RCC 7860 (cell line): ENCODE measurements at regions not wholly inside any gene's neighbourhood (a gene's known extent, or its start where the extent isn't known, plus 50 kb on each side); places are given as distances from the start of the nearest gene placed in this dataset.

ENCODE experiments used
- DNase-seq: peaks from one replicate; pipeline ENCODE4 v3.0.0-alpha.2; 2015; ENCODE audit warnings: low spot score
- FAIRE-seq: peaks from 2 replicates; lab custom pipeline; 2012; peaks lifted over from hg19 to GRCh38; lab: Jason Lieb, UNC

DNA sequence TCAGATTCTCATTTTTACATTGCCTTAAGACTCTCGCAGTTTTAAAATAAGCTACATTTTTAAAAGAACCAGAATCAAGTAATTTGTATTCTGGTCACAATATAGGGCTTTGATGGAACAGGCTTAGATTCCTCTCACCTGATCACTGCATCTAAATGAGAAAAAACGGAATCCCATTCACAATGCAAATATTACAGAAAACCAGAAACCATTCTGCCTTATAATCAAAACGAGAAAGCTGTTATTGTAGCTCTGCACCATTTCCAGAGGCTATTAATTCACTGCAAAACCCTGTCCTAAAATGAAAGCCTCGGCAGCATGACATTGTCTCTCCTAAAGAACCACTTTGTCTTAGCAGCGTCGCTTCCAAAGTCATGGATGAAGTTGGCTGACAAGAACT lies 116.1 kb upstream of the ZNF366 start:
- no peak for FAIRE-seq
- DNase-seq: no peak

DNA sequence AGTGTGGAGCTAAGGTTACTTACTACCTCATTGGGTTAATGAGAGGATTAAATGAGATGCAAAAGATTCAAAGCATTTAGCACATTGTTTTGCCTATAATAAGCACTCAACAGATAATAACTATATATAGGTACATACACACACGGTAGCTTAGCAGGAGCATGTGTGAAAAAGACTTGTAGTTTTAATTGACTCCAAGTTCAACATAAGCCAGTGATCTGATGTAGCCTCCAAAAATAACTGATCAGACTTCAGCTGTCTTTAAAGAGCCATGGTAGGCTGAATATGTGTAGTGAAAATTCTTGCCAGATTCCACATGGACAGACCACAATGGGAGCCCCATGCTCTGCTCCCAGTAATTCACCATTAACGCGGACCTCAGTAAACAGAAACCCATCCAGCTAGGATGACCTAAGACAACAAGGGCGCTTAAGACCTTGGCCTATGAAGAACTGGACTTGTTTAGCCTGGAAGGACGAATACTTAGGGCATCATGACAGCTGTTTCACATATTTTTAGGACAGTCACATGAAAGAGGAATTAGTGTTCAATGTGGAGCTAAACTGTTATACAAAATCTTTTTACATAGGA lies 115.1 kb upstream of the ZNF366 start:
- FAIRE-seq: no peak
- no peak for DNase-seq

DNA sequence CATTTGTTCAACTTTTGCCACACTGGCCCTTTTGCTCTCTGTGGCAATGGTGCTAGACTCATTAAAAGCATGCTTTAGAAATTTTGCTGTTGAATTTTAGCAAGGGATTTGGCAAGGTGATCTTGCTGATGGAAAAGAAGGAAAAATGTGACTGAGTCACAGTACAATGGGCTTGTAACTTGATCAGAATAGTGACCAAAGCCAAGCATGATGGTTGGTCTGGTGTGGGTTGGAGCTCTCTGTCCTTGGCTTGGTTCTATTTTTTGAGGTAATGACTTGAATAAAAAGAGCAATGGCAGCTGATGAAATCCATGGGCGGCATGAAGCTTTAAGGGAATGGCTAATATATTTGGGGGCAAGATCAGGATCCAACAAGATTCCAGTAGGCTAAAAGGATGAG lies 114.4 kb upstream of the ZNF366 start:
- FAIRE-seq: no peak
- no peak for DNase-seq

DNA sequence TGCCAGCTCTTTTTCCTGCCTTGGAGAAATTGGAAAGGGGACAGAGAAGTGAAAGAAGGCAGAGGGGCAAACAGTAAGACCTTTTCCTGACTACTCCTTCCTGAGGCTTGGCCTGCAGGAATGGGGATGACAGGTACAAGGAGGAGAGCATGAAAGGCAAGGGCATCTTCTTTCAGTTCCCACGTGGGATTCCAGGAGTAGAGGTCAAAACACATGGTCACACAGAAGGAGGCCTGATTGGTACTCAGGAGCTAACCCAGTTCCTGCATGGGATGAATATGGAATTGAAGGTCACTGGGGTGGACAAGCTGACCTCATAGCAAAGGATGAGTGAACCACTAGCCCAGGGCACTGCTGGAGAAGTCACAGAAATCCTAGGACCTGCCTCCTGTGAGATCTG lies 112.5 kb upstream of the ZNF366 start:
- DNase-seq: no peak
- FAIRE-seq: no peak

DNA sequence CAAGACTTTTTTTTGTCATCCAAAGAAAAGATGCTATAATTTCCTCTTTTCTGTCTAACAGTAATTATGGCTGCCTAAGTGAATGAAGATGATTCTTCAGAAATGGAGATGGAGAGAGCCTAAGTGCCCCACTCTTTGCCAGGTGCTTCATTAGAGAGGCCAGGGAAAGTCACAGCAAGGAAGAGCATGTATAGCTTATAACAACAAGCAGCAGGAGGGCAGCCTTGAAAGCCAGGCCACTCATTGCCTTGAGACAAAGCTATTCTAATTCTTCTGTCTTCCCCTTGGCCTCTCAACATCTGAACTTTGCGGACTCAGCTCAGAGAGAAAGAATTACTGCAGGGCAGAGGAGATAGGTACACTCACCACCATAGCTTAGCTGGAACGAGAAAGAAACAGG lies 112.0 kb upstream of the ZNF366 start:
- FAIRE-seq: no peak
- no peak for DNase-seq

DNA sequence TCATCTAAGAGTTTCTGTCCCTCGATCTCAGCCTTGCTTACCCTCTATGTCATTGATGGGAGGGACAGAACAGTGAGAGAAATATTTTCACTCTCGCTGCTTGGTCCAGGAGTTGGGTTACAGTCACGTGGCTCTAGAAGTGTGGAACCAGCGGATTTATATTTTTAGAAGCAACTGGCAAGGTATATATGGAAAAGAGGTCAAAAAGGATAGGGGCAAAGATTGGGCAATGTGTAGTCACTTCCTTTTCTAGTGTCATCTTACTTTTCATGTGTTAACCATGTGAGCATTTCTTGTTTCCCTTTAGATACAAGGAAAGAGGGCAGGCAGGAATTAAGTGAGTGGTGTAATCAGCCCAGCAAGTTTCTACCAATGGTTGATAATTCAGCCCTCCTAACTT lies 111.5 kb upstream of the ZNF366 start:
- FAIRE-seq (no peak), DNase-seq (no peak)

DNA sequence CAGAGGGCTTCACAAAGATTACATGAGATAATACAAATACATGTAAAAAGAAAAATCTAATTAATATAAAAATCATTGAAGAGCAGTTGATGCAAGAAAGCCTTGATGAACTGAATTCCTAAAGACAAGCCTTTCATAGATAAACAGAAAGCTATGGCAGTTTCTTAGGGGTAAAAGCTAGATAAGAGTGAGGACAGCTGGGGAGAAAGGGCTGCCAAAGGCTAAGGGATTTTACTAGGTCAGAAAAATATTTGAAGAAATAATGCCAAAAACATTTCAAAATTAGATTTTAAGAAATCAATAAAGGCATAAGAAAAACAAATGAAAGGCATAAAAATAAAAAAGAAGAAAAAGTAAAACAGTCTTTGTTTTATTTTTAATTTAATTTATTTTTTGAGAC lies 107.9 kb upstream of the ZNF366 start:
- DNase-seq (no peak), FAIRE-seq (no peak)

DNA sequence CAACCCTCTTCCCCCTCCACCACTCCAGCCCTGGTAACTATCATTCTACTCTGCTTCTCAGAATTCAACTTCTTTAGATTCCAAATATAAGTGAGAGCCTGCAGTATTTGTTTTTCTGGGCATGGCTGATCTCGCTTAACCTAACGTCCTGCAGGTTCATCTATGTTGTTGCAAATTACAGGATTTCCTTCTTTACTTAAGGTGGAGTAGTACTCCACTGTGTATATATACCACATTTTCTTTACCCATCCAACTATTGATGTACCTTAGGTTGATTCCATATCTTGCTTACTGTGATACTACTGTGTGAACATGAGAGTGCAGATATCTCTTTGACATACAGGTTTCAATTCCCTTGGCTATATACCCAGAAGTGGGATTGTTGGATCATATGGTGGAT lies 106.3 kb upstream of the ZNF366 start:
- FAIRE-seq (no peak), DNase-seq (no peak)

DNA sequence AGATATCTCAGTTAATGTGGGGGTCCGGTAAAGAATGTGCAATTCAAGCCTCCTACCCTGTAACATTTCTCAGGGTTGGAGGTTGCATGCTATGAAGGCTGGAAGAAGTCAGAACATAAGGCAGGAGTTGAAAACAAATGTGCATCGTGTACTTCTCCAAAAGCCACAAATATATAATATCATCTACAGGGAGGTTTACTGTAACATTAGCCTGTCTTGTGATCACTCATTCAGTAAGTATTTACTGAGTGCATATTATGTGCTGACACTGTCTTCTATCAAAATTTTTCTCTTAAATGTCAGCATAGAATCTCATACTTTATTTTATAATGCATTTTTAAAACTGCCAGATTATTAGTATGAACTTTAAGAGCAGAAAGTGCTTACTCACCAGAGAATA lies 105.6 kb upstream of the ZNF366 start:
- no peak for FAIRE-seq
- no peak for DNase-seq

DNA sequence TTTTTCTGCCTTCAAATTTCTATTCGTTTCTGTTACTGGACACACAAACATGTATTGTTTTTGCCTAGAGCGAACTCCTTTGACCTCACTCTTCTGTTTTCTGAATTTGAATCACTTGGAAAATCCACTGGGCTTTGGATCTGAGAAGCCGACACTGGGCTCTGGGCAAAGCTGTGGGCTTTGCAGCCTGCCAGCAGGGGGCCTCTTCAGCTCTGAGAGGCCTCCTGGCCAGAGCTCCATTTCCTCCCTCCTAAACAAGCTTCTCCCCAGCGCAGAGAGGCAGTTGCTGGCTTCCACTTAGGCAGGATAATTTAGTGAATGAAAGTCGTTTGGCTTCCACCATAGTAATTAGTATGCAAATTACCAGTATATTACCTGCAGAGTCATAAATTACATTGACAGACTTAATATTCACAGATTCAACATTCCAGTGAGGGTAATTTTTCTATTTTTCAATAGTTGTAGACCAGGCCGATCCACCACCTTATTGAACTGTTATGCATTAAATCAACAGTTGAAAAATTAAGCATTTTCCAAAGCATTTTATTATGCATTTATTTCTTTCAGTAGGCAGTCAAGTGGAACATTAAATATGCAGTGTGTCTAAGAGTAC lies 104.0 kb upstream of the ZNF366 start:
- no peak for FAIRE-seq
- peak; percentile 19 for DNase-seq

DNA sequence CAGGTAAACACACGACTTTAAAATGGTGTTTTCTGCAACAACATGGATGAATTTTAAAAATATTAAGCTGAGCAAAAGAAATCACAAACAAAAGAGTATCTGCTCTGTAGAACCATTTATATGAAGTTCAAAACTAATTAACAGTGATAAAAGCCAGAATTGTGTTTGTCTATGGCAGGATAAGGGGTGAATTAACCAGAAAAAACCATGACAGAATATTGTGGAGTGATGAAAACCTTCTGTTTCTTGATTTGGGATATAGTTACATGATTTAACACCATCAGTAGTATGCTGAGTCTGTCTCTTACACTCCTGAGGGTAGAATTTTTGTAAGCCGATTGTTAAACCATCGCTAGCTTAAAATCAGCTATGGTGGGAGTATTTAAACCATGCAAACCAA lies 101.7 kb upstream of the ZNF366 start:
- FAIRE-seq (no peak), DNase-seq (no peak)

DNA sequence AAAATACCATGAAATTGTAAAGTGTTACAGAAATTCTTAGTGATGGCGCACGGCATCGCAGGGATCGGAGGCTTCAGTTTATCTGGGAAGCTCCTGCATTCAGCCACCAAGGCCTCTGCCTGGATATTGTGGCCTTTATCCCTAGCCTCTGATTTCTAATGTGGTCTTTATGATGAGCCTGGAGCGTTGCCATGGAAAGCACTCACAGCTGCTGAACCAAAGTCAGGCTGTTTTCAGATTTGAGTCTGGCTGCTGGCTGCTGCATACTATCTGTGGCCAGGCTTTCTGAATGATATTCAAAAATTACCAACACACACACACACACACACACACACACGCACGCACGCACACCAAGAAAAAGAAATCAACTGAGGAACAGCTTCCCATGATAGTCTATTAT lies 101.1 kb upstream of the ZNF366 start:
- FAIRE-seq (no peak), DNase-seq (no peak)

DNA sequence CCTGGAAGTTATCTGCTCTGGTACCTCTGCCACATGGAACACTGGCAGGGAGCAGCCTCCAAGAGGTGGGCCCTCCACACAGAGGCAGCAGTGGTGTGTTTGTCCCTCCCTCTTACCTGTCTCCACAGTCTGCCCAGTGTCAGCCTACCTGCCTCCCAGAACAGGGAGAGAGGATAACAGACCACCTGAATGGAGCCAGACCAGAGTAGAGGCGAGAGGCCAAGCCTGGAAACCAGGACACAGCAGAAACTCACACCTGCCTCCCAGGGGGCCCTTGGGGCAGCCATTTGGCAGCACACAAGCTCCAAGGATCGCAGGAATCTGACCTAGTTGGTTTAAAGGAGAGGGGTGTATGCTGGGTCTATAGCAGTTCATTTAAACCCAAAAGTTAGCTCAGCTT lies 100.2 kb upstream of the ZNF366 start:
- FAIRE-seq (no peak), DNase-seq (no peak)

DNA sequence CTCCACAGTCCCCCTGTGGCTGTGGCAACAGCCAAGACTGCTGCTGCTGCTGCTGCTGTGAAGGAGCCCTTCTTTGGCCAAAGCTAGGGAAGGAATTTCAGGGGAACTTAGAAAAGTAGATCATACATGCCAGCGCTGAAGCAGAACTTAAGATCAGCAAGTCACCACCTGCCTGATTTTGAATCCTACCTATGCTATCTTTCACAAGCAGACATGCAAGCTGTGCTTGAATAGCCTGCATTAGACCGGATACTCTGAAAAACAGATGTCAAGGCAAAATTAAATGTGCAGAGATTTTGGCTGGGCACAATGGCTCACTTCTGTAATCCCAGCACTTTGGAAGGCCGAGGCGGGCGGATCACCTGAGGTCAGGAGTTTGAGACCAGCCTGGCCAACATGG lies 99.3 kb upstream of the ZNF366 start:
- no peak for FAIRE-seq
- no peak for DNase-seq

DNA sequence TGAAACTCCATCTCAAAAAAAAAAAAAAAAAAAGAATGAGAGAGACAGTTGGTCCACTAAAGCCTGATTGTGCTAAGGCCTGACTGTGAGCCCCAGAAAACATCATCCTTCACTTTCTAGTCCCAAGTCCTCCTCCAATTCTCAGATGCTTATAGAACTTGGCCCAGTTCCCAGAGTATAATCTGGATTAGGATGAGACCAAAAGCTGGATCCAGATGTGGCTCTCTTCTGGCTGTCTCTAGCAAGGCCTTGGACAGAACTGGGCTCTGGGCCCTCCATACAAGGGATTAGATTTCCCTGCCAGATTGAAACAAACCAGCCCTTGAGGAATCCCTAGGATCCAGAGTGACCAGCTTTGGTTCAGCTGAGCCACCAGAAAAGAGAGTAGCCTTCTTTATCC lies 98.4 kb upstream of the ZNF366 start:
- no peak for FAIRE-seq
- no peak for DNase-seq

DNA sequence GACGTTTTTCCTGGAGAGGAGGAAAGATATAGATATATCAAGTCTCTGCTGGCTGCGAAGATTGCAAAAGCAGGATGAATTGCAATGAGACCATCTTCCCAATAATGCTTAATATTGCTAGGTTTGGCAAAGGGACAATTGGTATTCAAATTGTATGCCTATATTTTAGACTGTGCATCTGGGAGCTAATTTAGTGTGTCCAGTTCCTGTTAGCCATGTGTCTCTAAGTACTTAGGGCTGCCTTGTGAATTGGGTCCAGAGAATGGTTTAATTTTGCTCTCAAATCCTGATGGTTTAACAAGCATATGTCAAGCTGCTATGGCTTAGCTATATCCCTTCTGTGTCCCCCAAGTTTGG lies 97.6 kb upstream of the ZNF366 start:
- FAIRE-seq (no peak), DNase-seq (no peak)

DNA sequence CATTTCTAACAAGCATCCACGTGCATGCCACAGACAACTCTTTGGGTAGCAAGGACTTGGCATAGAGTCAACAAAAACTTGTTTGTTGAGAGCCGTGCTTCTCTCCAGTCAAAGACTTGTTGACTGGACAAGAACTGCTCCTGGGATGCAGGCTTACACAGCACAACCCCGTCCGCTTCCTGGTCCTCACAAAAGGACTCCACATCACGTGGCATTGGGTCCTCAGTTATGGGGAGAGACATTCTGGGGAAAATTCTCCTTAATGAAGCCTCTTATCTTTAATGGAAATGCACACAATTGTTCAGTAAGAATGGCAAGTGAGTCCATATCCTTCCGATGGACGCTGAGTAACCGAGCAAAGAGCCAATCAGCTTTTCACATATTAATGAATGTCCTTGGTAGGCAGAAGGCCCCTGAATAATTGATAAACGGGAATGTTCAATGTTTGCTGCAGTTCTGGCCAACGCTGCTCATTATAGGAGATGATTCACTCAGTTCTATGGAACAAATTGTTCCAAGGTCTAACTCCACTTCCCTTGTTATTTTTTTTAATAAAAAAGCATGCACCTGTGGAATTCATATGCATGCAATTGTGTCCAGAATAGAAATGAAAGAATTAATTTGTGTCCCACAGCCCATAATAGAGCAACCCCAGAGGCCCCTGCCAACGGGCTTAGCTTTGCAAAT lies 97.0 kb upstream of the ZNF366 start:
- FAIRE-seq (no peak), DNase-seq (no peak)

DNA sequence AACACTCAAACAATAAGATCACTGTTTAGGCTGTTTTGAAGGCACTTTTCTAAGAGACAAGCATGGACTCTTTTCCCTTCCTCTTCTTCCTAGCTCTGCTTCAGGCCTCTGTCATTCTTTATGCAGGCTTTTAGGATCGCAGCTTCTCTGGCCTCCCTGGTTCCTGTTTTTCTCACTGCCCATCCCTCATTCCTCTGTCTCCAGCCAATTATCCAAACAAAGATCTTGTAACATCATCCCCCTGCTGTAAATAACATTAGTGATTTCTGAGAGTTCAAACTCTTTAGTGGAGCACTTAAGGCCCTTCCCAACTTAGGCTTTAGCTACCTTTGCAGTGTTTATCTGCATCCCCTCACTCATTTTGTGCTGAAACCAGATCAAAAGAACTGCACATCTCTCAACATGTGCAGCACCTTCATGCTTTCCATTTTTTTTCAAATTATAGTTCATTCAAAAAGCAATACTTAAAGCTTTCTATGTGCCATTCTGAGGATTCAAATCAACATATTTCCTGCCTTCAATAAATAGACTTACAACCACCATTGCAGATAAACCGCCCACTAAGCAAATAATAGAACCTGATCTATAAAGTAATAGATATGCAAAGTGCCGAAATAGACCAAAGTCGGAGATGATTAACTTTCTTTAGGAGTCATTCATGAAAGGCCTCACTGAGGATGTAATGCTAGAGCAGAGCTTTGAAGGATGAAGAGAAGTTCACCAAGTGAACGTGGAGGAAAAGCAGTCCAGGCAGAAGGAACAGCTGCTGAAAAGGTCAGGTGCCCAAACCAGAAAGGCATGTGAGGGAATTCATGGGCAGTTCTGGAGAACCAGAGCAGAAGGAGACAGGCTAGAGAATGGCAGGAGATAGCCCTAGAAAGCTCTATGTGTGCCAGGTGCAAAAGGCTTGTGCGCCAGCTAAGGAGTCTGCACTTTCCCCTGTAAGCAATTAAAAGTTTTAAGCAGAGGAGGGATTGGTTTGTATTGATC lies 95.8 kb upstream of the ZNF366 start:
- DNase-seq (no peak), FAIRE-seq (no peak)

DNA sequence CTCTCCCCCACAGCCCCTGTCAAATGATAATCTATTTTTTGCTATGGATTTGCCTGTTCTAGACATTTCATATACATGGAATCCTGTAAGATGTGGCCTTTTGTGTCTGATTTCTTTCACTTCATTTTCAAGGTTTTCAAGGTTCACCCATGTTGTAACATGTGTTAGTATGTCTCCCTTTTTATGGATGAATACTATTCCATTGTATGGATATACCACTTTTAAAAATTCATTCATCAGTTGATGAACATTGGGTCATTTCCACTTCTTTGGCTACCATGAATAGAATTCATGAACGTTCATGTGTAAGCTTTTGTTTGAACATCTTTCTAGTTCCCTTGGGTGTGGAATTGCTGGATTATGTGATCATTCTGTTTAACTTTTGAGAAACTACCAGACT lies 94.7 kb upstream of the ZNF366 start:
- DNase-seq (no peak), FAIRE-seq (no peak)

DNA sequence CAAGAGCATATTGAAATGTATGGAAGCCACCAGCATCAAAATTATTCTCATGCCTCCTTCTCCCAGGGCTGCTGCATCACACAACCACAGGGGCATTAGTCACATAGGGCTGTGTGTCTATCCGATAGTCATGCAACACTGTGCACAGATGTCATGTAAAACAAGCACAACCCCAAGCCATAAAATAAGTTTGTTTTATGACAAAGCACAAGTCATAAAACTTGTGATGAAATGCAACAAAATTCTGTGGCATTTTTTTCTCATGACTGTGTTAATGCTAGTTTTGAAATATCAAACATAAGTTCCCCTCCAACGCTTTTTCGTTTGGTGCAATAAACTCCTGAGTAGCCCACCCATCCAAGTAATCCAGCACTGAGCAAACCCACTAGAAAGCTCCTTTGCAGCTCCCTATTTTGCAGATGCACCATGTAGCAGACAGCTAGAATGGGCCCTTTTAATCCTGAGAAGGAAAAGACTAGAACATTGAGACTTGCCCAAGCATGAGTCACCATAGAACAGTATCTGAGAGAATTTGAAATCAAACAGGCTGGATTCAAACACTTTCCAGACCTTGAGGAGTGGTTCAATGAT lies 93.3 kb upstream of the ZNF366 start:
- peak; percentile 83 for FAIRE-seq
- peak; percentile 86 for DNase-seq
